SK-N-MC (cell line): ENCODE measurements at regions not wholly inside any gene's neighbourhood (a gene's known extent, or its start where the extent isn't known, plus 50 kb on each side); places are given as distances from the start of the nearest gene placed in this dataset.

ENCODE experiments used
- DNase-seq: peaks from one replicate; pipeline ENCODE4 v3.0.0-alpha.2; 2011; ENCODE audit warnings: low read depth, low spot score
- H3K27ac ChIP-seq: fragments of 200-600 bp; sonication (generic); 2 replicates; pipeline ENCODE4 v1.5.1; 2016; ENCODE audit warnings: mixed run types
- H3K36me3 ChIP-seq: fragments of 200-600 bp; sonication (generic); 2 replicates; pipeline ENCODE4 v1.6.1; 2017; ENCODE audit warnings: antibody characterized with exemption, low read length, mixed read lengths; ENCODE audit not compliant: insufficient read depth
- H3K4me3 ChIP-seq: fragments of 200-600 bp; sonication (generic); 2 replicates; pipeline ENCODE4 v1.5.1; 2016
- H3K9ac ChIP-seq: fragments of 200-600 bp; sonication (generic); 2 replicates; pipeline ENCODE4 v1.8.0; 2017; ENCODE audit warnings: mixed run types, mixed read lengths; ENCODE audit not compliant: insufficient read length
- H3K9me3 ChIP-seq: fragments of 200-600 bp; sonication (generic); 2 replicates; pipeline ENCODE4 v1.6.1; 2017; ENCODE audit warnings: low read depth, mild to moderate bottlenecking, antibody characterized with exemption, low read length, moderate library complexity, mixed read lengths
- EZH2 ChIP-seq: fragments of 200-600 bp; sonication (generic); IDR thresholded peaks from one replicate; pipeline ENCODE4 v1.6.1; 2017; ENCODE audit warnings: antibody characterized with exemption
- FOXP2 ChIP-seq: optimal IDR thresholded peaks from 2 replicates; pipeline ENCODE3; 2011; ENCODE audit warnings: mild to moderate bottlenecking, moderate library complexity; ENCODE audit not compliant: insufficient read depth; ENCODE audit errors: extremely low read length, control extremely low read depth
- POLR2AphosphoS5 ChIP-seq: IDR thresholded peaks from 2 replicates; pipeline ENCODE4 v1.6.1; 2012; ENCODE audit warnings: mild to moderate bottlenecking, low read depth, low read length, borderline replicate concordance

DNA sequence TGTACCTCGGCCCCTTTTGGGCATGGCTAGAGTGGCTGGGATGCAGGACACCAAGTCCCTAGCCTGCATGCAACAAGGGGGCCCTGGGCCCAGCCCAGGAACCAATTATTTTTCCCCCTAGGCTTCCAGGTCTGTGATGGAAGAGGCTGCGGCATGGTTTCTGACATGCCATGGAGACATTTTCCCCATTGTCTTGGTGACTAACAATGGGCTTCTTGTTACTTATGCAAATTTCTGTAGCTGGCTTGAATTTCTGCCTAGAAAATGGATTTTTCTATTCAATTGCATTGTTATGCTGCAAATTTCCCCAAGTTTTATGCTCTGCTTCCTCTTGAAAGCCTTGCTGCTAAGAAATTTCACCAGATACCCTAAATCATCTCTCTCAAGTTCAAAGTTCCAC, 1269.6 kb upstream of the CITED2 start:
- Histone ChIP-seq H3K27ac (no peak overlapping the region), H3K4me3 (no peak overlapping the region), H3K9me3 (no peaks in the 10 kb centered on the region), H3K36me3 (no peaks in the 10 kb centered on the region), H3K9ac (no peak overlapping the region)
- no peak for DNase-seq
- TF ChIP-seq POLR2AphosphoS5 (no peak), FOXP2 (no peak), EZH2 (no peak)

DNA sequence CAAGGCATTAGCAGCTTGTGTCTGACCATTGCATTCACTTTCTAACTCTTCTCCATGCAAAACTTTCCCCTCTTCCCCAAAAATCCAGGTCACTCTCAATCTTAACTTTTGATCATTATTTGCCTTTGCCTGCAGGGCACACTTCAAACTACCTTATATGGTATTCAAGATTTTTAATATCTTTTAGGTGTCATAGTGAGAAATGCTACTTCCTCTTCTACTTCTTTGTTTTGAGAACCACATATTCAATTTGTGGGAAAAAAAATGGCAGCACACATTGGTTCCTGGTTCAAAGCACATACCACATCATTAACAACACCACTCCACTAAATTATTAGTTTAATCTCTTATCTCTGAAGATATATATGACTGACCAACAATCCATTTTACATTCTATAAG, 1267.0 kb upstream of the CITED2 start:
- no peaks in the 10 kb centered on the region for H3K36me3 ChIP-seq
- no peak overlapping the region for H3K4me3 ChIP-seq
- H3K9me3 ChIP-seq: no peaks in the 10 kb centered on the region
- TF ChIP-seq EZH2 (no peak), POLR2AphosphoS5 (no peak), FOXP2 (no peak)
- no peak for DNase-seq
- no peak overlapping the region for H3K27ac ChIP-seq
- H3K9ac ChIP-seq: no peak overlapping the region

- DNase-seq: no peak
- Histone ChIP-seq H3K27ac (no peak overlapping the region), H3K36me3 (no peaks in the 10 kb centered on the region), H3K9ac (no peak overlapping the region), H3K9me3 (no peaks in the 10 kb centered on the region), H3K4me3 (peak overlapping the region; percentile 19; the same call in 1 of the 2 replicates)
- TF ChIP-seq EZH2: no peak
- TF ChIP-seq POLR2AphosphoS5: peak; percentile 12; the same call in 1 of the 2 replicates
Measured at GRCh38 chr6:140636908-140637402, 1262.5 kb upstream of the CITED2 start.

GRCh38 chr6:140636271-140636907, 1261.9 kb upstream of the CITED2 start:
- H3K36me3 ChIP-seq: no peaks in the 10 kb centered on the region
- no peaks in the 10 kb centered on the region for H3K9me3 ChIP-seq
- peak overlapping the region; percentile 19; the same call in 1 of the 2 replicates for H3K4me3 ChIP-seq
- no peak for TF ChIP-seq FOXP2
- TF ChIP-seq POLR2AphosphoS5: peak; percentile 67; the same call in 1 of the 2 replicates
- no peak for DNase-seq
- H3K9ac ChIP-seq: no peak overlapping the region
- H3K27ac ChIP-seq: no peak overlapping the region

- no peak overlapping the region for H3K4me3 ChIP-seq
- H3K9me3 ChIP-seq: no peaks in the 10 kb centered on the region
- H3K9ac ChIP-seq: no peak overlapping the region
- no peak for TF ChIP-seq EZH2
- no peak for TF ChIP-seq POLR2AphosphoS5
- no peak for TF ChIP-seq FOXP2
- no peaks in the 10 kb centered on the region for H3K36me3 ChIP-seq
- DNase-seq: no peak
- H3K27ac ChIP-seq: no peak overlapping the region
Measured at GRCh38 chr6:140627002-140627401, 1252.6 kb upstream of the CITED2 start.

DNA sequence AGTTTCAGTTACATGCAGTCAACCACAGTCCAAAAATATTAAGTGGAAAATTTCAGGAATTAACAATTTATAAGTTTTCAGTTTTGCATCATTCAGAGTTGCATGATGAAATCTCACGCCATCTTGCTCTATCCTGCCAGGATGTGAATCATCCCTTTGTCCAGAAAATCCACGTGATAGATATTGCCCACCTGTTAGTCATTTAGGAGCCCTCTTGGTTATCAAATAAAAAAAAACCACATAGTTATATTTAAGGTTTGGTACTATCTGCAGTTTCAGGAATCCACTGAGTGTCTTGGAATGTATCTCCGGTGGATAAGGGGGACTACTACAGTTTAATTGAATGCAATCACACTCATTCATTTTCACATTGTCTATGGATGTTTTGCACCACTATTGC, 1249.0 kb upstream of the CITED2 start:
- Histone ChIP-seq H3K27ac (peak overlapping the region; percentile 19), H3K9ac (peak overlapping the region; percentile 43), H3K36me3 (no peaks in the 10 kb centered on the region), H3K9me3 (no peaks in the 10 kb centered on the region), H3K4me3 (no peak overlapping the region)
- no peak for TF ChIP-seq EZH2
- TF ChIP-seq FOXP2: no peak
- DNase-seq: no peak

DNA sequence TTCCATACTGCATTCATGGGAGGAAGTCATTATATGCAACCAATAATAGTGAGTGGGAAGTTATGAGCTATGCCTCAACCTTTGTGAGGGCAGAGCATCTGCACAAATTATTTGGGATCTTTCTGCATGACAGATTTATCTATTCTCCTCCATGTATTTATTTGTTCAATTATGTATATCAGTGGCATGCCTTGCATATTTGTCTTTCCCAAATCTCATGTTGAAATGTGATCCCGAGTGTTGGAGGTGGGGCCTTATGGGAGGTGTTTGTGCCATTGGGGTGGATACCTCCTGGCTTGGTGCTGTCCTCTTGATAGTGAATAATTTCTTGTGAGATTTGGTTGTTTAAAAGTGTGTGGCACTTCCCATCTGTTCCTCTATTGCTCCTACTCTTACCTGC, 1246.0 kb upstream of the CITED2 start:
- TF ChIP-seq POLR2AphosphoS5: no peak
- H3K4me3 ChIP-seq: no peak overlapping the region
- no peaks in the 10 kb centered on the region for H3K9me3 ChIP-seq
- no peak overlapping the region for H3K27ac ChIP-seq
- no peak overlapping the region for H3K9ac ChIP-seq
- DNase-seq: no peak
- H3K36me3 ChIP-seq: no peaks in the 10 kb centered on the region

DNA sequence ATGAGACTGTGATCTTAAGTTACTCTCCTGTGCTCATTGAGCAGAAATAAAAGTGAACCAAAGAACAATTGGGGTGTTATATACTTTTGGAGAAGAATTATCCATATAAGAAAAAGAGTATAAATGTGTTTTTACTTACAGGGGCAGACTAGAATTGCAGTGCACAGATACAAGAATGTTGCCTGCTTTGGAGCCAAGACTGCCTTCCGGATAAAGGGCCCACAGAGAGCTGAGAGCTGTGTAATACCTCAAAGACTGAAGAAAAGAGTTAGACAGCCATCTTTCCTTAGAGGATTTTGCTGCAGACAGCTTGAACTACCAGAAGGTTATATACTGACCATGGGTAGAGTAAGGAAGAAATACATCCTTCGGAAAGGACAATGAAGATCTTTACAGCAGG, 1235.5 kb upstream of the CITED2 start:
- Histone ChIP-seq H3K36me3 (no peaks in the 10 kb centered on the region), H3K4me3 (no peak overlapping the region), H3K9me3 (no peaks in the 10 kb centered on the region), H3K9ac (no peak overlapping the region), H3K27ac (no peak overlapping the region)
- no peak for TF ChIP-seq EZH2
- TF ChIP-seq POLR2AphosphoS5: no peak
- no peak for TF ChIP-seq FOXP2
- DNase-seq: no peak

DNA sequence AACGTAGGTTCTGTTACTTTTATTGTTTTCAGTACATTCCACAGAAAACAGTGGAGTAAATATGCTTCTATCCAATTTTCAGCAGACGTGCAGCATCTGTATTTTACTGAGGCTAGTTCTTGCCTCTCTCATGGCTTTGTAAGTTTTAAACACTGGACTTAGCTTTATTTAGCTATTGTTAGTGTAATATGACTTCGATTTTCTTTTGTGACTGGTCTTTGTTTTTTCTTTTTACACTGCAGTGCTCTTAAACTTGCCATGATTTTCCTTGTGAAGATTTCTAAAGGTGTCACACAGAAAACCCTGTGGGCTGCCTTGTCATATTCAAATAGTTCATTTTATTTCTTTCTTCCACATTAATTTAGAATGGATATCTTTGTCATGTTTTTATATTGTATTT, 1234.9 kb upstream of the CITED2 start:
- H3K36me3 ChIP-seq: no peaks in the 10 kb centered on the region
- TF ChIP-seq FOXP2 (no peak), EZH2 (no peak), POLR2AphosphoS5 (no peak)
- H3K27ac ChIP-seq: no peak overlapping the region
- no peak for DNase-seq
- H3K4me3 ChIP-seq: no peak overlapping the region
- H3K9ac ChIP-seq: no peak overlapping the region
- H3K9me3 ChIP-seq: no peaks in the 10 kb centered on the region
